GM23338 (cell line): ENCODE measurements at regions not wholly inside any gene's neighbourhood (a gene's known extent, or its start where the extent isn't known, plus 50 kb on each side); places are given as distances from the start of the nearest gene placed in this dataset.
"Not testable (repeated sequence)": the region's sequence is repeated elsewhere in the genome, so short reads cannot be mapped to it uniquely, and the experiment has no call there.

Experiments
- CTCF ChIP-seq, 2 experiments: fragments of 200-600 bp in 1 of 2; sonication (generic) in 1 of 2; conservative IDR thresholded peaks; 2 replicates each; pipeline versions ENCODE4 v1.5.1 to v1.6.1; 2016 to 2017; ENCODE audit warnings: antibody characterized with exemption in 2 of 2, low read depth in 2 of 2, mild to moderate bottlenecking in 2 of 2, moderate library complexity in 1 of 2
- EZH2 ChIP-seq: fragments of 200-600 bp; sonication (generic); IDR thresholded peaks from one replicate; pipeline ENCODE4 v1.8.0; 2017; ENCODE audit warnings: antibody characterized with exemption, mild to moderate bottlenecking, low read depth; ENCODE audit not compliant: unreplicated experiment
- ZNF331 ChIP-seq: fragments of 250-450 bp; sonication (Bioruptor Pico); IDR thresholded peaks from 2 replicates; pipeline ENCODE4 v1.5.0; 2020; ENCODE audit warnings: low read depth, mild to moderate bottlenecking, moderate library complexity

GRCh38 chr16:21346756-21347491 lies 68.8 kb upstream of the CRYM start:
- TF ChIP-seq EZH2; CTCF (conservative IDR thresholded peaks at IDR 0.05; ENCODE audit: low read depth in 2 of 2); ZNF331 (CRISPR knock-in tag): not testable (repeated sequence)
